CD4-positive, alpha-beta T cell (primary cell): ENCODE measurements at regions not wholly inside any gene's neighbourhood (a gene's known extent, or its start where the extent isn't known, plus 50 kb on each side); places are given as distances from the start of the nearest gene placed in this dataset.

ENCODE experiments used
- ATAC-seq: fragments of 200-7000 bp; cut with Tn5 transposase; one replicate; pipeline ENCODE4 v1.10.0; 2022; ENCODE audit warnings: mild to moderate bottlenecking; ENCODE audit not compliant: poor library complexity
- CTCF ChIA-PET: fragments of 350-600 bp; sonication (Branson Sonifier 250); formaldehyde crosslinking; loops from one replicate; lab custom pipeline; 2021; ENCODE audit warnings: antibody characterized with exemption, inconsistent platforms; lab: Charles Lee
- POLR2A ChIA-PET: fragments of 350-600 bp; sonication (Branson Sonifier 250); formaldehyde crosslinking; loops from one replicate; lab custom pipeline; 2021; ENCODE audit warnings: antibody characterized with exemption, inconsistent platforms; lab: Charles Lee
- DNase-seq, 14 experiments: peaks; one replicate each; pipeline ENCODE4 v3.0.0-alpha.2; 2013 to 2020; ENCODE audit warnings: mixed read lengths in 2 of 14
- H3K27ac ChIP-seq, 2 donors: one replicate each; pipeline versions ENCODE4 v1.5.1 to v1.7.0; 2013; ENCODE audit warnings: low read length in 2 of 2, low read depth in 1 of 2, mild to moderate bottlenecking in 1 of 2
- H3K27me3 ChIP-seq, 2 experiments: 1 replicate in 1 of 2; 2 replicates in 1 of 2; pipeline versions ENCODE4 v1.6.1 to v1.7.0; 2013; ENCODE audit warnings: low read length in 2 of 2, control low read depth in 1 of 2, mild to moderate bottlenecking in 1 of 2, moderate library complexity in 1 of 2; ENCODE audit not compliant: insufficient read depth in 2 of 2, control insufficient read depth in 1 of 2
- H3K36me3 ChIP-seq: one replicate; pipeline ENCODE4 v1.6.1; 2013; ENCODE audit warnings: low read length, control low read depth; ENCODE audit not compliant: insufficient read depth
- H3K4me1 ChIP-seq: one replicate; pipeline ENCODE4 v1.6.1; 2013; ENCODE audit warnings: low read length, control low read depth; ENCODE audit not compliant: insufficient read depth
- H3K4me3 ChIP-seq: one replicate; pipeline ENCODE4 v1.5.1; 2013; ENCODE audit warnings: mild to moderate bottlenecking, low read length, moderate library complexity
- H3K9me3 ChIP-seq, 2 experiments: 1 replicate in 1 of 2; 2 replicates in 1 of 2; pipeline versions ENCODE4 v1.6.1 to v1.7.0; 2013; ENCODE audit warnings: low read length in 2 of 2, mild to moderate bottlenecking in 2 of 2, control low read depth in 1 of 2, moderate library complexity in 1 of 2; ENCODE audit not compliant: control insufficient read depth in 1 of 2, insufficient read depth in 1 of 2
- H3K27ac Mint-ChIP-seq: one replicate; pipeline ENCODE4 v1.8.0; 2020; ENCODE audit warnings: mixed read lengths
- H3K27me3 Mint-ChIP-seq: one replicate; pipeline ENCODE4 v1.8.0; 2021; ENCODE audit warnings: mixed read lengths
- H3K36me3 Mint-ChIP-seq: one replicate; pipeline ENCODE4 v1.8.0; 2021; ENCODE audit warnings: low read depth, mixed read lengths
- H3K4me1 Mint-ChIP-seq: one replicate; pipeline ENCODE4 v1.8.0; 2021; ENCODE audit warnings: low read depth, mixed read lengths
- H3K4me3 Mint-ChIP-seq: one replicate; pipeline ENCODE4 v1.8.0; 2020; ENCODE audit warnings: mild to moderate bottlenecking, mixed read lengths
- H3K9me3 Mint-ChIP-seq: one replicate; pipeline ENCODE4 v1.8.0; 2020; ENCODE audit warnings: mixed read lengths
- CTCF ChIP-seq: fragments of 200-600 bp; IDR thresholded peaks from one replicate; pipeline ENCODE4 v1.8.0; 2022; ENCODE audit warnings: antibody characterized with exemption, mild to moderate bottlenecking
- intact Hi-C, 2 experiments: fragments of 100-400 bp; cut with DNase I in 1 of 2; cut with micrococcal nuclease in 1 of 2; formaldehyde crosslinking; loops; one replicate each; pipeline versions ENCODE4 v1.15.1 to v1.9.0; 2023 to 2025; cut with DNase I, micrococcal nuclease

- DNase-seq: no peak
- Mint-ChIP-seq H3K36me3 (no peaks in the 10 kb centered on the region), H3K27ac (no peak overlapping the region), H3K4me1 (peaks cover 5% of the 10 kb centered on the region), H3K9me3 (no peaks in the 10 kb centered on the region), H3K27me3 (peaks cover 7% of the 10 kb centered on the region), H3K4me3 (no peak overlapping the region)
- Histone ChIP-seq H3K36me3 (no peaks in the 10 kb centered on the region), H3K4me1 (no peaks in the 10 kb centered on the region), H3K27ac (no peak overlapping the region), H3K27me3 (no peaks in the 10 kb centered on the region), H3K4me3 (no peak overlapping the region), H3K9me3 (no peaks in the 10 kb centered on the region)
- intact Hi-C loops: no loop called here
- ChIA-PET CTCF (no interaction called here), POLR2A (no interaction called here)
- TF ChIP-seq CTCF: no peak
- no peak for ATAC-seq
Observed at GRCh38 chr3:71903936-71904335, 119.0 kb upstream of the PROK2 start.

- peaks cover 7% of the 10 kb centered on the region for H3K27me3 Mint-ChIP-seq
- no peak overlapping the region for H3K4me3 ChIP-seq
- H3K9me3 Mint-ChIP-seq: no peaks in the 10 kb centered on the region
- H3K36me3 ChIP-seq: no peaks in the 10 kb centered on the region
- no peak overlapping the region for H3K27ac Mint-ChIP-seq
- CTCF ChIA-PET: interaction anchor here (0.7 kb wide), 1 partner anchor 43 kb away, joined by 3 read pairs; no protein-coding TSS in a partner anchor
- no peak overlapping the region for H3K27ac ChIP-seq
- intact Hi-C loops: no loop called here
- H3K4me3 Mint-ChIP-seq: no peak overlapping the region
- no peaks in the 10 kb centered on the region for H3K27me3 ChIP-seq
- no peaks in the 10 kb centered on the region for H3K9me3 ChIP-seq
- no peaks in the 10 kb centered on the region for H3K36me3 Mint-ChIP-seq
- no peaks in the 10 kb centered on the region for H3K4me1 ChIP-seq
- peaks cover 5% of the 10 kb centered on the region for H3K4me1 Mint-ChIP-seq
- POLR2A ChIA-PET: no interaction called here
- no peak for TF ChIP-seq CTCF
- ATAC-seq (no peak), DNase-seq (no peak)
Observed at GRCh38 chr3:71903112-71903495, 118.2 kb upstream of the PROK2 start.

GRCh38 chr3:71902258-71903111 lies 117.5 kb upstream of the PROK2 start:
- H3K4me3 ChIP-seq: no peak overlapping the region
- H3K9me3 ChIP-seq: no peaks in the 10 kb centered on the region
- ChIA-PET POLR2A (no interaction called here), CTCF (interaction anchor here (0.5 to 0.7 kb wide), 2 partner anchors 44 to 793 kb away, joined by 3 read pairs; no protein-coding TSS in a partner anchor)
- DNase-seq (no peak), ATAC-seq (no peak)
- no peak overlapping the region for H3K27ac ChIP-seq
- no peaks in the 10 kb centered on the region for H3K4me1 ChIP-seq
- no peak for TF ChIP-seq CTCF
- no peak overlapping the region for H3K4me3 Mint-ChIP-seq
- H3K4me1 Mint-ChIP-seq: peaks cover 5% of the 10 kb centered on the region
- H3K36me3 Mint-ChIP-seq: no peaks in the 10 kb centered on the region
- no peak overlapping the region for H3K27ac Mint-ChIP-seq
- no peaks in the 10 kb centered on the region for H3K36me3 ChIP-seq
- H3K27me3 Mint-ChIP-seq: peaks cover 7% of the 10 kb centered on the region
- intact Hi-C loops: no loop called here
- H3K9me3 Mint-ChIP-seq: no peaks in the 10 kb centered on the region
- H3K27me3 ChIP-seq: peaks cover 0 to 5% of the 10 kb centered on the region in 2 experiments
